Esophagus muscularis mucosa (tissue), 3 donors: ENCODE measurements at regions not wholly inside any gene's neighbourhood (a gene's known extent, or its start where the extent isn't known, plus 50 kb on each side); places are given as distances from the start of the nearest gene placed in this dataset.

ENCODE experiments used
- POLR2A ChIP-seq: fragments of 450-650 bp; IDR thresholded peaks from one replicate; pipeline ENCODE4 v1.6.1; 2017; ENCODE audit warnings: antibody characterized with exemption, moderate library complexity, mild to moderate bottlenecking, low read depth
- TF ChIP-seq, protein P1 (sequence below), 3 experiments: fragments of 200-600 bp in 2 of 3; fragments of 450-650 bp in 1 of 3; sonication (generic) in 2 of 3; IDR thresholded peaks; one replicate each; pipeline ENCODE4 v1.5.1; 2017 to 2019; ENCODE audit warnings: antibody characterized with exemption in 3 of 3, mild to moderate bottlenecking in 2 of 3, moderate library complexity in 1 of 3

DNA sequence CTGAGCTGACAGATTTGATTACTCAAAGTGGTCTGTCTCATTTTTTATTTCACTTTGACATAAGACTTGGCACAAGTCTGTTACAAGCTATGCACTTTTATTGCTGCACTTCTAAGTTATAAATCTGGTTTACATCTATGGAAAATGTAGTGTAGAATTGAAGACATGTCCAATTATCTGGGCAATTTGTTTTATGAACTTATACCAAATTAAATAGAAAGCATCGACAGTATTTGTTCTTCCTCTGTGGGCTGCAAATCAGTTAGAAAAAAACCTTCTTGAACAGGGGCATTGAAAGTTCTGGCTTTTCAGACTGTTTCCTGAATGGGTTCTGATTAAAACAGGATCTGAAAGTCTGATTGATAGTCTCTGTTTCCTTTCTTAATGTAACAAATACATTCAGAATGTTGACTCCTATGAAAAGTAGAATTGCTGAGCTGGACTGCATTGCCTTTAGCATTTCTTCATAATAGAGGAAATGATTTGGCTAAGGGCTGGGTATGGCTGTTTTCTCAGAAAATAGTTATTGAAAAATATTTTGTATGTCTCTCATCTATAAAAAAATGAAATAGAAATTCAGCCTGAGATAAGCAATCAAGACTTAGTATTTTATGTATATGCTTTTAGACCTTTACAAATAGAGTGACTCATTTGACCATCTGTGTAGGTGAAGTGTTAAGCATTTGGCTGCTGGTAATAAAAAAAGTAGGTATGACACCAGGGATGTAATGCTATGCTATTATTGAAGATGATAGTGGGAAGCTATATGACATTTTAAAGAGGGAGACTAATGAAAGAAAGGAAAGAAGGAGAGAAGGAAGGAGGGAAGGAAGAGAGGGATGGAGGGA is 210.9 kb upstream of the SPRY2 start:
- TF ChIP-seq, protein P1, sequence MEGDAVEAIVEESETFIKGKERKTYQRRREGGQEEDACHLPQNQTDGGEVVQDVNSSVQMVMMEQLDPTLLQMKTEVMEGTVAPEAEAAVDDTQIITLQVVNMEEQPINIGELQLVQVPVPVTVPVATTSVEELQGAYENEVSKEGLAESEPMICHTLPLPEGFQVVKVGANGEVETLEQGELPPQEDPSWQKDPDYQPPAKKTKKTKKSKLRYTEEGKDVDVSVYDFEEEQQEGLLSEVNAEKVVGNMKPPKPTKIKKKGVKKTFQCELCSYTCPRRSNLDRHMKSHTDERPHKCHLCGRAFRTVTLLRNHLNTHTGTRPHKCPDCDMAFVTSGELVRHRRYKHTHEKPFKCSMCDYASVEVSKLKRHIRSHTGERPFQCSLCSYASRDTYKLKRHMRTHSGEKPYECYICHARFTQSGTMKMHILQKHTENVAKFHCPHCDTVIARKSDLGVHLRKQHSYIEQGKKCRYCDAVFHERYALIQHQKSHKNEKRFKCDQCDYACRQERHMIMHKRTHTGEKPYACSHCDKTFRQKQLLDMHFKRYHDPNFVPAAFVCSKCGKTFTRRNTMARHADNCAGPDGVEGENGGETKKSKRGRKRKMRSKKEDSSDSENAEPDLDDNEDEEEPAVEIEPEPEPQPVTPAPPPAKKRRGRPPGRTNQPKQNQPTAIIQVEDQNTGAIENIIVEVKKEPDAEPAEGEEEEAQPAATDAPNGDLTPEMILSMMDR (IDR thresholded peaks at IDR 0.05), result no peak
- TF ChIP-seq POLR2A, result no peak
